Fibroblast of skin of right biceps (primary cell): ENCODE measurements at regions not wholly inside any gene's neighbourhood (a gene's known extent, or its start where the extent isn't known, plus 50 kb on each side); places are given as distances from the start of the nearest gene placed in this dataset.

Source experiments
- DNase-seq: peaks from one replicate; pipeline ENCODE4 v3.0.0-alpha.2; 2013

DNA sequence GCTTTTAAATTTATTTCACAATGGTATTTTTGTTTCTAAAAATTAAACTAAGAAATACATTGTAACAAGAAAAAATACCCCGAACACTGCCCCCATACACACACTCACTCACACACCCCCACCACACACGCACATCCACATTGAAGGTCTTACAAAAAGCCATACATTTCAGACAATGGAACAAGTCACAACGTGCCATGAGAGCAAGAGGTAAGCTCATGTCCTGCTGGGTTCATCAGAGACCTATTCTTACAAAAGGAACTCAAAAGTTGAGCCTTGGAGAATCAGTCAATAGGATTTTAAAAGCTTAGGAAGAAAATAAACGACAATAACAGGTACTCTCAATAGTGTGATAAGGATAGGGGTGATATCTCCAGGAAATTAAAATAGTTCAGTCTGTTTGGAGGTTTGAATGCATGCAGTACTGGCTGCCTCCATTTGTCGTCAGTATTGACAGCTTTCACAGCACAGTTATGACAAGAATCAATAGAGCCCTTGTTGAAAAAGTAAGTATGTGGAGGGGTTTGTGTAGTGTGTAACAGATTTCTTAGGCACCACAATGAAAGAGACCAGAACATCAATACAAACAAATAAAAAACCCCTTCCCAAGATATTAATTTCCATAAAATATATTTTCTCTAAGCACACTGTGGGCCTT lies 1826.2 kb upstream of the CDH6 start:
- DNase-seq = no peak

DNA sequence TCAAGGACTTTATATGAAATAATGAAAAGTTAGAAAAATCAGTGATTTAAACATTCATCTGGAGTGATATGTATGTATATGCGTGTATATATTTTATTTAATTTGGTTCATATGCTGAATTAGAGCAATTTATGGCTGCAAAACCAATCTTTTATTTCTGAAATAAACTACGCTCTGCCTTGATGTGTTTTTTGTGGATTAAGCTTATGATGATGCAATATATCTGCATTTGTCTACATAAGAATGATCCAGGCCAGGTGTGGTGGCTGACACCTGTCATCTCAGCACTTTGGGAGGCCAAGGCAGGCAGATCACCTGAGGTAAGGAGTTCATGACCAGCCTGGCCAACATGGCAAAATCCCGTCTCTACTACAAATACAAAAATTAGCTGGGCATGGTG lies 1842.3 kb upstream of the CDH6 start:
- no peak for DNase-seq

DNA sequence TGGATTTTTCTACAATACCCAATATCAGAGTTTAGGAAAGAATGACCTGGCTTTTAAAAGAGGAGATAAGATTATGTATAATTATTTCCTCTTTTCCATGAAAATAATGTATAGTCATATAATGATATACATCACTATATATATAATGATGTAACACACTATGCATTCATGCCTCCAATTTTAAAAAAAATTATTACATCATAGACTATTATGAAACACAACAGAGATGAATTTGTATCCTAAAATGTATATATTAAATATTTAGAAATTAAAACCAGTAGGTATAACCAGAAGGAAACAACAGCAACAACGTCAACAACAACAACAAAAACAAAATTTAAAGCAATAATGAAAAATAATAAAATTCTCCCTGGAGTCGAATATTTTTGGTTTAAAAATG lies 1856.5 kb upstream of the CDH6 start:
- DNase-seq = no peak

DNA sequence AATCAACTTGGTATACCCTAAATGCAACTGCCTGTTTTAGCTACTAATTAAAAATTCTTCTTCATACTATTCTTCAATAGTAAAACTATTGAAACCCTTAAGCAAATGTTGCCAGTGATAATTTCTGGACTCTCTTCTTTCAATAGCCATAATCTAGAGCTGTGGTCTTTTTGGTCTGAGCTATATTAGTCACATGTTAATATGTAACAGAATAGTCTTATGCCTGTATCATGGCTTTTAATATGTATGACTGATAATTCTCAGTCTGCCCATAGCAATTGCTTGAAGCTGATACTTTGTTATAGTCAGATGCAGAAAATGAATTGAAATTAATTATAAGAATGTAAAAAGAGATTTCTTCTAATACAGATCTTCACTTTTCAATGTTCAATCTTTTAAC lies 1871.9 kb upstream of the CDH6 start:
- DNase-seq = no peak

DNA sequence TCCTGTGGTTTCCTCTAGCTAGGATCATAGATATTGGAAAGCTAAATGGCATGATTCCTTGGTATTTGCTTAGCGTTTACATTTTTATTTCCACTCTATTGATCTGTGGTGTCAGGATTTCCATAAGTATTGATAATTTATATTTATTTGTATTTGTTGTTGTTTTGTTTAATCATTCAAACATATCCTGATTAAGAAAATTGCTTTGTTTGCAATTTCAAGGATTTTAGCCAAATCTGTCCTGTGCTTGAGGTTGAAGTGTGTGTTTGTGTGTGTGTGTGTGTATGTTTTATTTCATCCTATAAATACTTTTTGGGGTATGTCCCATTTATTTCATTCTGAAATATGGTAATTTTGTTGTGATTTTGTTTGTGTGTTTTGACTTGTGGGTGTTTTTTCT lies 1884.1 kb upstream of the CDH6 start:
- no peak for DNase-seq

DNA sequence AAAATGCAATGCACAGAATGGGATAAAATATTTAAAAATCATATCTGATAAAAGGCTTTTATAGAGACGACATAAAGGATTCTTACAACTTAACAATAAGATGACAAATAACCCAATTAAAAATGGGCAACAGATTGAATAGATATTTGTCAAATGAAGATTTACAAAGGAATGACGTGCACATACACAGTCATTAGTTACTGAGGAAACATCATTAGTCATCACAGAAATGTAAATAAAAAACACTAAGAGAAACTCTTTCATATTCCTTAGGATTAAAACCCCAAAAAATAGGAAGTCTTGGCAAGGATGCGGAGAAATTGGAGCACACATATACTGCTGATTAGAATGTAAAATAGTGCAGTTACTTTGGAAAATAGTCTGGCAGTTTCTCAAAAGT lies 1886.0 kb upstream of the CDH6 start:
- DNase-seq = no peak

DNA sequence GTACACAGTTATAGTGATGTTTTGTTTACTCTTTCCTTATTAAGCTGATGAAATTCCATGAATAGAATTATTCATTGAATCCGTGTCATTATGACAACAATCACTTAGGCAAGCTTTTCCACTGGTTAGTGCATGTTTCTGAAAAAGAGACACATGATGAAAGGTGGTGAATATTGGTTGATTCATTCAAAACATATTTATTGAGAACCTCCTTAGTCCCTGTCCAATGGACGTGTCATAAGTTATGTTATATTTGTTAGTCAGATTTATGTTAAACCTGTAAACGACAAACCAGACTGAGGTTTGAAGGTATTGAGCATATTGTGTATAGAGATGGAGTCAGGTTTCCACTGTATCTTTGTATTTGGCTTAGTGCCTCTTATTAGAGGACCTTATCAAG lies 1888.9 kb upstream of the CDH6 start:
- DNase-seq = no peak

DNA sequence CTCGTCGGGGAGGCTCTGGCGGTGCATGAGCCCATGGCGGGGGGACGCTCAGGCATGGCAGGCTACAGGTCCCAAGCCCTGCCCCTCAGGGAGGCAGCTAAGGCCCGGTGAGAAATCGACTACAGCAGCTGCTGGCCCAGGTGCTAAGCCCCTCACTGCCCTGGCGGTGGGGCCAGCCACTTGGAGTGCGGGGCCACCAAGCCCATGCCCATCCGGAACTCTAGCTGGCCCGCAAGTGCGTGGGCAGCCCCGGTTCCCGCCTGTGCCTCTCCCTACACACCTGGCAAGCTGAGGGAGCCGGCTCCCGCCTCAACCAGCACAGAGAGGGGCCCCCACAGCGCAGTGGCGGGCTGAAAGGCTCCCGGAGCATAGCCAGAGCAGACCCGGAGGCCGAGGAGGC lies 1896.9 kb upstream of the CDH6 start:
- no peak for DNase-seq

DNA sequence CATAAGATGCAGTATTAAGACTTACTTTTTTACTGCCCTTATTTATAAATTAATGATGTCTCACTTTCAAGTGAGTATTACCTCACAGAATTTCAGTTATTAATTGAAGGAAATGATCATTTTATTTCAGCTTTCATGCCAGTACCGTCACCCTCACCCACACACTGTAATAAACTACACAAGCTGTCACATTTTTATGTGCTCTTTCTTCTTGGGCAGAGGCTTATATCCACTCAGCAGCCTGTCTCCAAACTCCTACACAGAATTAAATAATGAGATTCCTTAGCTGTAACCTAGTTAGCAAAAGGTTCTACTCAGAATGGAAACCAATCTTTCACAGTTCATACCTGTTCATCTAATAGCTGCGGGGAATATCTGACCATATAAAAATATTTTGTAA lies 1915.8 kb upstream of the CDH6 start:
- DNase-seq = no peak

DNA sequence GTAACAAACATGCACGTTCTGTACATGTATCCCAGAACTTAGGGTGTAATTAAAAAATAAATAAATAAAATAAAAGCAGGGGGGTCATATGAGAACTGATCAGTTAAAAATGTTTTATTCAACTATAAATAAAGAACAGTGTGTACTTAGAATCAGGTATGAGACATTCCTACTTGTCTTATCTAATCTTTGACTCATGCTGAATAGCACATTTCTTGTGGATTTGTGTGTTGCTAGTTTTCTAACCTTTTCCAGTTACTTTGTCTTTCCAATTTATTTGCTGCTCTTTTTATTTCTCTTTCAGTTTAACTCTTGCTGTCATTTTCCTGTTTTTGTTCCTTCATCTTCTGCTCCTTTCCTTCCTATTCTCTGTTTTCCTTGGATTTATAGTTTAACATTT lies 1917.1 kb upstream of the CDH6 start:
- DNase-seq = no peak

DNA sequence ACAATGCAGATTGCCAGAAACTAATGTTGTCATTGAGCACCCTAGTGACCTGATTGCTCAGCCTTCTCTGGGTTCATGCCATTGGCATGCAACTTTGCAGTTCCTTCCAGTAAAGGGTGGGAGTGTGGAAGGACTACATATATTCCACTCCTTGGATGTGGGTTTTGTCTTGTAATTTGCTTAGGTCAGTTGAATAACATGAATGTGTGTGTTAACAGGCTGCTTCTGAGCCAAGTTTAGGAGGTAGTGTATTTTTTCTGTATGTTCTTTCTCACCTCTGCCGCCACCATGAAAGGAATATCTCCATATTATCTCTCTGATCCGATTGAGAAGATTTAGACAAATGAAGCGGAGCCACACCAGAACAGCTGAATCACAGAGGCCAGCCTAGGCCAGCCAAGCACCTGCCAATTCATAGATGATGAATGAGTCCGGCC lies 1929.6 kb upstream of the CDH6 start:
- DNase-seq = peak; percentile 2

DNA sequence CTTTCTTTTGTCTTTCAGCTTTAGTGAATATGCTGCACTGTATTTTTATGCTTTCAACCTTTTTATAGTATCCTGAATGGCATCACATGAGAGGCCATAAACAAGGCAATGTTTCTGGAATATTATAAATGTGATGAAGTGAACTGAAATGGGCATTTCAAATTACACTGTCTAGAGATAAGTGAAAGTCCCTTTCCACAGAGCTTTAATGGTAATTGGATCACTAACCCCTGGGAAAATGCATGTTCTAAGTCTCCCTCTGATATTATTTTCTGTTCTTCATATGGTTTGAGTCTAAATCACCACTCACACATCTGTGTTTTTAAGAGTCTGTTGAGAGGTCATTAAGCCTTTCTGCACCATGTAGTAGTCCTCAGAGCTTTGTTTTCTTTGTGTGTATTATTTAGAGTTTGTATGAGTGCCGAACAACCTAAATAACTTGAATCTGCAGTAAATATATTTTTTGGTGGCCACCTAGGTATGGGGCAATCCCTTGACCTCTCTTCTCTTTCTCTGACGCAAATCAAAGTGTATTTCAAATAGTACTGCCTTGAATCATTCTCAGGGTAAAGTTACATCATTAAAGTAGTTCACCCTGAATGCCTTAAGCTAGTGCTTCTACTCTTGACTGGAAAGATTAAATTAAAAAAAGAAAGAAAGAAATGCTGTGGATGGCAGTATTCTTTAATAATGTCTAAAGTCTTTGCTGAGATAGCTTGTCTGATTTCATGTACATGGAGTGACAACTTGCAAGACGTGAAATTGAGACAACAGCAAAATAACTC lies 1931.0 kb upstream of the CDH6 start:
- DNase-seq = peak; percentile 3

DNA sequence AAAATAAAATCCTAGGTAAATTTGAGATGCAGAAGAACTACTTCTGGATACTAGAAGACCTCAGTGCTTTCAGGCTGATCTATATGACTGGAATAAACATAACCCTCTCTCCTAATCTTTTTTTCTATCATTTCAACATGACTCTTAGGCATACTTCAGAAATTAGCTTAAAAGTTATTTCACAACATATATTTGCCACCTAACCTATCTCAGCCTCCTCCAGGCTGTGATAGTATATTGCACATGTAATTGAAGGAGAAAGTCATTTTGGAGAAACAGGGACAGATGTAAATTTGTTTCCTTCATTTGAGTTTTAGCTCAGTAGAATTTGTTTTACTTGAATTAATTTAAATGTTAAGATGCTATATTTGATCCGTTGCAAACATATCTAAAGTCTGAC lies 1932.3 kb upstream of the CDH6 start:
- no peak for DNase-seq

DNA sequence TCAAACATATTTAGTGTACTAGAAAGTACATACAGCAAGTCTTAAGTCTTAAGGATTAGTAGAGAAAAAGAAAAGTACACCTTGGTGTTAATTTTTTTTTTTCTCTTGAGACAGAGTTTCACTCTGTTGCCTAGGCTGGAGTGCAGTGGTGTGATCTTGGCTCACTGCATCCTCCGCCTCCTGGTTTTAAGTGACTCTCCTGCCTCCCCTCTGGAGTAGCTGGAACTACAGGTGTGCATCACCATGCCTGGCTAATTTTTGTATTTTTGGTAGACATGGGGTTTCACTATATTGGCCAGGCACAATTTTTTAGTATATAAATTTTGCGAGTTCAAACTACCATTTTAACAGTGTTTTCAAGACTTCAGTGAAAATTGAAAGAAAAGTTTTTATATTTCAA lies 1941.1 kb upstream of the CDH6 start:
- DNase-seq = no peak

DNA sequence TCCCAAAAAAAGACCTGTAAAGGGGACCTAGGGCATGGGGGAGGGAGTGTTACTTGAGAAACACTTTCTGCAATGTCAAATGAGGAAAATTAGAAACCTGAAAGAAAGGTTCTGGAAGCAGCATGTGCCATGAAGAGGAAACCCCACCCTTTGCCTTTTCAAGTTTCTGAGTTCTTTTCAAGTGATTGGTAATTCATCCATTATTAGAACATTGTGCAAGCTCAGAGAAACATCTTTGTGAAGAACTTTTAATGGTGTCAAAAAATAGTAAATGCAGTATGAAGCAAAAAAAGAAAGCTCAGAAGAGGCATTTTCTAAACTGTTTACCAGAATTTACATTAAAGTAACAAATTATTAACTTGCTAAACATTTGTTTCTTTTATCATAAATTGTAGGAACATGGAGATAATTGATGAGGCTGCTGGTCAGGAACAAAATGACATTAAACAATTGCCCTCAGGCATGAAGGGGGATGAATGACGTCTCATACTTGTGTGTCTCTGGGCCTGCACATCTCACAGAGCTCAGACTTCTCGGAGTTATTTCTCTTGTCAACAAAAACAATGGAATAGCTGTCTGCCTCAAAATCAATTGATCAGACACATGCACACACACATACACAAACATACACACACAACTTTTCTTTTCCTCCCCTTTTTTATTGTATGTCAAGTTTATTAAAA lies 1946.0 kb upstream of the CDH6 start:
- no peak for DNase-seq

DNA sequence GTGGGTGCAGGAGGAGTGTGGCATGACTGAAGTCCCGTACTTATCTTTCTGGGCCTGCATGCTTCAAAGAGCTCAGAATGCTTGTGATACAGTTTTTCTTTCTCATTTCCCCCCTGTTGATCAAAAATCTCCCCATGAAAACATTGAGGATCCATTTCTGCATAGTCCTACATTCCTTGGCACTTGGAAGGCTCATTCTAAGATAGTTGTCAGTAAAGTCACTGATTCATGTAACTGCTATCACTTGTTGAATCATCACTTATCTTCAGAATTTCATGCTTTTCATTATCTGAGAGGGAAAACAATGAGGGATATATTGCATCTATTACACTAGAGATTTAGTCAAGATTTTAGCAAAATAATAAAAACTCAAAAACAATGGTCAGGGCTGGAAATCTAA lies 1953.1 kb upstream of the CDH6 start:
- no peak for DNase-seq

DNA sequence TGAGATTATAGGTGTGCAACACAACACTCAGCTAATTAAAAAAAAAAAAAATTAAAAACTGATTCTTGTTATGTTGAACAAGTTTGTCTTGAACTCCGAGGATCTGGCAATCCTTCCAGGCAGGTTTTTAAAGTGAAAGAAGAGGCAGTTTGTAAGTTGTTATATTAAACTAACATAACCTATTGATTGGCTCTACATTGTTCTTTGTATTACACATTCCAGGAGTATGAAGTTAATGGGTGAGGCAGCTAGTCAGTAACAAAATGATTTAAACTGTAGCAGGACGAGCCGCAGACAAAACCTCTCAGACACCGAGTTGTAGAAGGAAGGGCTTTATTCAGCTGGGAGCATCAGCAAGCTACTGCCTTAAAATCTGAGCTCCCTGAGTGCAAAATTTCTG lies 1953.9 kb upstream of the CDH6 start:
- DNase-seq = no peak

DNA sequence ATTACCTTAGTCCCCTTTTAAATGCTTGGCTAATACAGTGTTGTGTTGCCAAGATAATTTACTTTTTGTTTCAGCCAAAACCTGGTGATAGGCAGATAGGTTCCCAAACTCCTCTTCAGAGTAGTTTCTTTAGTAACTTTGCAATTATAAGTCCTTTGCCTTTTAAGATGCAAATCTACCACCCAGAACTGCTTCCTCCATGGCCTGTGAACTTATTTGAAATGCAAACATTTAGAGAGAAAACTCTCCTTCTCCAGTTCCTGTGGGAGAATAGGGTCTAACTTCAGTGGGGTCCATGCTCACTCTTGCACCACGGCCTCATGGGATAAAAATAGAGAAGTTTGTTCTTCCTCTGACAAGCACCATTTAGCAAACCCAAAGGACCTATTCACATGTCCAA lies 1955.4 kb upstream of the CDH6 start:
- DNase-seq = no peak

DNA sequence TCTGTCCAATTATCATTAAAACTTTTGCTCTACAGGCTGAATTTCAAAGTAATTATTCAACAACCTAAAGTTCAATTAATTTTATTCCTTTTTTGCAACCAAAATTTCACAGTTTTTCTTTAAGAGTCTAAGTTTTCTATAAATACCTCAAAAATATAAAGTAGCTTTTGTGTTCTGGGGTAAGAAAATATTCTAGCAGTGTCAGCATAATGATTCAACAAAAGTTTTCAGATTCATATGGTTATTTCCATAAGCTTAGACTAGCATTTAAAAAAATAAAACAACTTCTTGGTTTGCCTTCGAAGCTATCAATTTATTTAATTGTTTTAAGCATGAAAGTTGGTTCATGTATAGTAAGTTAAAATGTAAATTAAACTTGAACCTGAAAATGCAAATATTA lies 1962.3 kb upstream of the CDH6 start:
- no peak for DNase-seq

DNA sequence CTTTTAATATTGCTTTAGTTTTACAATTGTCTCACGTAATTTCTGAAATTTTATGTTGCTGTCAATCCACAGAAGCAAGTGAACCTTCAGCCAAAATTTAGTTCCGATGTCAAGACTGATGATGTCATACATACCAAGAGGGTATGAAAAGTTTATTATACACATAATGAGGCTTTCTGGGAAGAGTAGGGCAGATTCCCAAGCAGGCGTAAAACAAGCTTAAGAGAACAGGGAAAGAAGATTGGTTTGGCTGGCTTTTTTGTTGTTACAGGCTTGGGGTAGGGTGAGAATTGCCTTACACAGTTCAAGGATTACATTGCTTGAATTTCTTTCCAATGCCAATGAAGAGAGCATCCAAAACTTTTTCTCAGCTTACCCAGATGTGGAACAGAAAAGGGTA lies 1962.9 kb upstream of the CDH6 start:
- no peak for DNase-seq

DNA sequence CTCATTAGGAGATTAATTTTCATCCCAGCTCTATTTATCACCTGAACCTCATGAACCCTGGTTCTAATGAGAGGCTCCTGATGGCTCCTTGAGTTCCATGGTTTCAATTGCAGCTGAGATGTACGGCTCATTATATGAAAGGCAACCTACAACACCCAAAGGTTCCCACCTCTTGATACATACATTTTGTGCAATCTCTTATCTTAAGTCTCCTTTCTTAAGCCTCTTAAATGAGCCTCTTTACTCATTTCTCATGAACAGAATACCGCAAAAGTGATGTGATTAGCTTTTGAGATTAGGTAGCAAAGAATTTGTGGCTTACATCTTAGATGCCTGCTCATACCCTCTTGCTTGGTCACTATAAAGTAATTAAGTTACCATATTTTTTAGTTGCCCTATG lies 1964.0 kb upstream of the CDH6 start:
- DNase-seq = no peak

DNA sequence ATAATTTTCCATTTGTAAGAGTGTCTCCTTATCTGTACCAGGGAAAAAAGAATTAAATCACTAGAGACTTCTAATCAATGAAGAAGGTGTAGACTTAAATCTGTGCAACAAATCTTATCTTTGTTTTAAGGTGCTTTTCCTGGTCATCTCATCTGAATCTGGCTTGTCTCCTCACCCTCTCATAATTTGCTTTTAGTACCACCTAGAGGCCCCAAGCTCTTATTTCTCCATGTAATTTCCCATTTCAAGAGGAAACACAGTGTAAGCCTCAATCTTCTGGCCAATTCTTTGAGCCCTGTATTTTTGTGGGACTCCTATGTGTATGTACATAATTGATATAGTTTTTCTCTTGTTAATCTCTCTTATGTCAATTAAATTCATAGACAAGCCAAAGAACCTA lies 1975.3 kb upstream of the CDH6 start:
- DNase-seq = no peak

DNA sequence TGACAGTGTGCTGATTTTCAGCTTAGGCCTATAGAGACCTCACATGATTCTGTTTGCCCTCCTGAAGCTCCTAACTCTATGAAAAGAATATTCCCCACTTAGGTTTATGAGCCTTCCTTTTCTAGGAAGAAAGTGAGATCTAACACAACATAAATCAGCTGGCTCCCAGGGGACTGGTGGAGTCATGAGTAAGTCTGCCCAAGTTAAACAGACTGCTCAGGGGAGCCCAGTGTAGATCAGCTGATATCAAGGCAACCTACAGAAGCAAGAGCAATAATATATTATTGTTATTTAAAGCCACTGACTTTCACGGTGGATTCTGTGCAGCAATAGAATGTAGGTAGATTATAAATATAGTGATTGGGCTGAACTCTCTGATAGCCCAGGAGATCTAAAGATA lies 1978.6 kb upstream of the CDH6 start:
- DNase-seq = no peak

DNA sequence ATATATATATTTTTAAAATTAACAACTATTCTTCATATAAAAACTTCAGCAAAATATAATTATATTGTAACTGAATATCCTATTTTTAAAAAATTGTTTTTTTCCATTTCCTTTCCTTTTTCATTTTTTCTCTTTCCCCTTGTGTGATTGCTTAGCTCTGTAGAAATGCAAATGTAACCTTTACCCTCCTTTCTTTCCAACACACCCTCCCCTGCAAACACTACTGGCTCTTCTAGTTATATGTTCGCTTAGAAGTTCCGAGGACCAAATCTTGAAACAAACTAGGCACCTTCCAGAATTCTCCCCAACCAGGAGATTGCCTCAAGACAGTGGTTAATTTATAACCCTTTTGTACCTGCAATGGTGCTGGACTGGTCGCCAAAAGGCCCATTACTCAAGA lies 1980.0 kb upstream of the CDH6 start:
- no peak for DNase-seq
